CD14-positive monocyte (primary cell): ENCODE measurements at regions not wholly inside any gene's neighbourhood (a gene's known extent, or its start where the extent isn't known, plus 50 kb on each side); places are given as distances from the start of the nearest gene placed in this dataset.
"Not testable (repeated sequence)": the region's sequence is repeated elsewhere in the genome, so short reads cannot be mapped to it uniquely, and the experiment has no call there.

Experiments
- DNase-seq, 3 donors: peaks; one replicate each; pipeline ENCODE4 v3.0.0-alpha.2; 2011 to 2022
- H2AFZ ChIP-seq: 2 replicates; pipeline ENCODE4 v1.6.0; 2012; ENCODE audit warnings: mild to moderate bottlenecking, low read depth, low read length, inconsistent platforms; ENCODE audit not compliant: insufficient read depth, poor library complexity, severe bottlenecking
- H3K27ac ChIP-seq, 2 donors: 1 replicate in 1 of 2; 2 replicates in 1 of 2; pipeline ENCODE4 v1.5.1; 2012 to 2013; ENCODE audit warnings: low read length in 2 of 2, control low read depth in 1 of 2, inconsistent platforms in 1 of 2, low read depth in 1 of 2, mild to moderate bottlenecking in 1 of 2
- H3K27me3 ChIP-seq, 2 donors: one replicate each; pipeline versions ENCODE4 v1.6.0 to v1.6.1; 2011 to 2013; ENCODE audit warnings: low read length in 2 of 2; ENCODE audit not compliant: control insufficient read depth in 2 of 2, insufficient read depth in 2 of 2
- H3K36me3 ChIP-seq, 2 donors: replicated peaks in 1 of 2; 1 replicate in 1 of 2; 2 replicates in 1 of 2; pipeline versions ENCODE4 v1.5.1 to v1.6.1; 2012 to 2013; ENCODE audit warnings: low read length in 2 of 2, control low read depth in 1 of 2, inconsistent platforms in 1 of 2, mild to moderate bottlenecking in 1 of 2; ENCODE audit not compliant: insufficient read depth in 2 of 2, control insufficient read depth in 1 of 2
- H3K4me1 ChIP-seq, 2 donors: 1 replicate in 1 of 2; 2 replicates in 1 of 2; pipeline versions ENCODE4 v1.5.1 to v1.6.1; 2012 to 2013; ENCODE audit warnings: low read length in 2 of 2, control low read depth in 1 of 2, inconsistent platforms in 1 of 2, mild to moderate bottlenecking in 1 of 2, moderate library complexity in 1 of 2; ENCODE audit not compliant: insufficient read depth in 2 of 2, control insufficient read depth in 1 of 2
- H3K4me2 ChIP-seq: replicated peaks from 2 replicates; pipeline ENCODE3; 2012; ENCODE audit warnings: low read length, moderate library complexity, mild to moderate bottlenecking; ENCODE audit not compliant: poor library complexity, severe bottlenecking; ENCODE audit errors: extremely low read depth
- H3K4me3 ChIP-seq, 3 experiments: fragments of 200-600 bp in 1 of 3; sonication (generic) in 1 of 3; replicated peaks in 1 of 3; 1 replicate in 2 of 3; 2 replicates in 1 of 3; pipeline ENCODE4 v1.5.1; 2011 to 2013; ENCODE audit warnings: low read length in 3 of 3, mild to moderate bottlenecking in 3 of 3, control low read depth in 2 of 3, low read depth in 2 of 3, inconsistent platforms in 1 of 3, moderate library complexity in 1 of 3
- H3K79me2 ChIP-seq: 2 replicates; pipeline ENCODE4 v1.6.0; 2012; ENCODE audit warnings: mild to moderate bottlenecking, control low read depth, inconsistent platforms, low read length, moderate library complexity; ENCODE audit not compliant: insufficient read depth
- H3K9ac ChIP-seq: 2 replicates; pipeline ENCODE4 v1.6.0; 2017; ENCODE audit warnings: low read length, mild to moderate bottlenecking; ENCODE audit not compliant: insufficient read depth, poor library complexity, severe bottlenecking
- H3K9me3 ChIP-seq, 2 donors: replicated peaks in 1 of 2; 1 replicate in 1 of 2; 2 replicates in 1 of 2; pipeline versions ENCODE4 v1.5.1 to v1.6.1; 2012 to 2013; ENCODE audit warnings: low read length in 2 of 2, control low read depth in 1 of 2; ENCODE audit not compliant: control insufficient read depth in 1 of 2, insufficient read depth in 1 of 2
- H4K20me1 ChIP-seq: 2 replicates; pipeline ENCODE4 v1.6.0; 2012; ENCODE audit warnings: mild to moderate bottlenecking, low read length, control low read depth, moderate library complexity; ENCODE audit not compliant: insufficient read depth
- H3K27ac Mint-ChIP-seq, 7 donors: one replicate each; pipeline ENCODE4 v1.8.0; 2020; ENCODE audit warnings: mild to moderate bottlenecking in 7 of 7, mixed read lengths in 7 of 7, moderate library complexity in 6 of 7, inconsistent platforms in 2 of 7
- H3K27me3 Mint-ChIP-seq, 3 donors: one replicate each; pipeline ENCODE4 v1.8.0; 2021 to 2022; ENCODE audit warnings: low read depth in 3 of 3, mild to moderate bottlenecking in 3 of 3, mixed read lengths in 3 of 3, moderate library complexity in 3 of 3, inconsistent platforms in 1 of 3
- H3K36me3 Mint-ChIP-seq, 2 donors: one replicate each; pipeline ENCODE4 v1.8.0; 2020; ENCODE audit warnings: mixed read lengths in 2 of 2, inconsistent platforms in 1 of 2, mild to moderate bottlenecking in 1 of 2
- H3K4me1 Mint-ChIP-seq: one replicate; pipeline ENCODE4 v1.8.0; 2020; ENCODE audit warnings: mild to moderate bottlenecking, mixed read lengths
- H3K4me3 Mint-ChIP-seq, 2 donors: one replicate each; pipeline ENCODE4 v1.8.0; 2020; ENCODE audit warnings: mild to moderate bottlenecking in 2 of 2, mixed read lengths in 2 of 2, moderate library complexity in 1 of 2
- H3K9me3 Mint-ChIP-seq, 7 donors: one replicate each; pipeline ENCODE4 v1.8.0; 2020 to 2022; ENCODE audit warnings: mixed read lengths in 7 of 7, mild to moderate bottlenecking in 6 of 7, moderate library complexity in 6 of 7, inconsistent platforms in 2 of 7
- WGBS: methylation state at CpG from one replicate; pipeline ENCODE4 v1.1.5; 2013; ENCODE audit warnings: missing lambda C conversion rate; ENCODE audit not compliant: insufficient coverage; 5-methylcytosine and 5-hydroxymethylcytosine counted together
- intact Hi-C, 2 donors: fragments of 100-400 bp; cut with micrococcal nuclease; formaldehyde crosslinking; loops; one replicate each; pipeline versions ENCODE4 v1.15.0 to v1.15.1; 2023

GRCh38 chr9:61572364-61572763 is 382.5 kb downstream of the SPATA31A7 start:
- H3K27me3 ChIP-seq, H3K4me1 Mint-ChIP-seq, H3K36me3 Mint-ChIP-seq, H3K36me3 ChIP-seq, H3K4me1 ChIP-seq, H3K27ac Mint-ChIP-seq, H3K4me3 ChIP-seq, DNase-seq, H3K9me3 ChIP-seq, H3K4me2 ChIP-seq, H2AFZ ChIP-seq, H3K4me3 Mint-ChIP-seq, H3K27me3 Mint-ChIP-seq, H3K27ac ChIP-seq, intact Hi-C loops, H3K79me2 ChIP-seq, H3K9ac ChIP-seq, H4K20me1 ChIP-seq: not testable (repeated sequence)
- WGBS: 84% methylated on average over 11 of the region's 16 CpGs
- peaks cover 0 to 17% (median 5%) of the 10 kb centered on the region in 7 donors for H3K9me3 Mint-ChIP-seq

GRCh38 chr9:61573432-61573831 is 383.6 kb downstream of the SPATA31A7 start:
- H3K9me3 ChIP-seq, H3K4me1 Mint-ChIP-seq, H3K27ac ChIP-seq, H3K36me3 ChIP-seq, H3K4me2 ChIP-seq, H3K27me3 ChIP-seq, H3K4me1 ChIP-seq, intact Hi-C loops, H2AFZ ChIP-seq, H3K27me3 Mint-ChIP-seq, DNase-seq, H3K4me3 ChIP-seq, H4K20me1 ChIP-seq, H3K27ac Mint-ChIP-seq, H3K79me2 ChIP-seq, H3K36me3 Mint-ChIP-seq, H3K4me3 Mint-ChIP-seq, H3K9ac ChIP-seq: not testable (repeated sequence)
- WGBS: no CpG with 5 or more reads among the region's 4 CpGs
- peaks cover 0 to 18% (median 5%) of the 10 kb centered on the region in 7 donors for H3K9me3 Mint-ChIP-seq
